ENCODE measurements at regions not wholly inside any gene's neighbourhood (a gene's known extent, or its start where the extent isn't known, plus 50 kb on each side); places are given as distances from the start of the nearest gene placed in this dataset.

DNA sequence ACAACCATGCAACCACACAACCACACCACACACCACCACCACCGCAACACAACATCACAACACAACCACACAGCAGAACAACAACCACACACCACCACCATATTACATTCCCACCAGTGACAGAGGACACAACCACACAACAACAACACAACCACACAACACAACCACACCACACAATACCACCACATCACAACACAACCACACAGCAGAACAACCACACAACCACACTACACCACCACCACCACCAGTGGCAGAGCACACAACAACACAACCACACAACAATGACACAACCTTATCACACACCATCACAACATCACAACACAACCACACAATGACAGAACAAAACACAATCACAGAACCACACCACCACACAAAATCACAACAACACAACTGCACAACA lies 313.0 kb upstream of the MYT1L start:
- Mint-ChIP-seq H3K27me3 (ENCODE audit: unreplicated experiment) (peaks cover 7% of the 10 kb centered on the region), H3K27ac (ENCODE audit: unreplicated experiment) (peak overlapping the region; percentile 14), H3K9me3 (ENCODE audit: unreplicated experiment) (peaks cover 8% of the 10 kb centered on the region), H3K4me3 (ENCODE audit: unreplicated experiment) (no peak overlapping the region), H3K36me3 (ENCODE audit: unreplicated experiment) (peaks cover 4% of the 10 kb centered on the region), H3K4me1 (ENCODE audit: low read depth, unreplicated experiment) (peaks cover 7% of the 10 kb centered on the region)
- TF ChIP-seq CTCF (IDR thresholded peaks at IDR 0.05; ENCODE audit: partially characterized antibody, unreplicated experiment): no peak
- DNase-seq: no peak

DNA sequence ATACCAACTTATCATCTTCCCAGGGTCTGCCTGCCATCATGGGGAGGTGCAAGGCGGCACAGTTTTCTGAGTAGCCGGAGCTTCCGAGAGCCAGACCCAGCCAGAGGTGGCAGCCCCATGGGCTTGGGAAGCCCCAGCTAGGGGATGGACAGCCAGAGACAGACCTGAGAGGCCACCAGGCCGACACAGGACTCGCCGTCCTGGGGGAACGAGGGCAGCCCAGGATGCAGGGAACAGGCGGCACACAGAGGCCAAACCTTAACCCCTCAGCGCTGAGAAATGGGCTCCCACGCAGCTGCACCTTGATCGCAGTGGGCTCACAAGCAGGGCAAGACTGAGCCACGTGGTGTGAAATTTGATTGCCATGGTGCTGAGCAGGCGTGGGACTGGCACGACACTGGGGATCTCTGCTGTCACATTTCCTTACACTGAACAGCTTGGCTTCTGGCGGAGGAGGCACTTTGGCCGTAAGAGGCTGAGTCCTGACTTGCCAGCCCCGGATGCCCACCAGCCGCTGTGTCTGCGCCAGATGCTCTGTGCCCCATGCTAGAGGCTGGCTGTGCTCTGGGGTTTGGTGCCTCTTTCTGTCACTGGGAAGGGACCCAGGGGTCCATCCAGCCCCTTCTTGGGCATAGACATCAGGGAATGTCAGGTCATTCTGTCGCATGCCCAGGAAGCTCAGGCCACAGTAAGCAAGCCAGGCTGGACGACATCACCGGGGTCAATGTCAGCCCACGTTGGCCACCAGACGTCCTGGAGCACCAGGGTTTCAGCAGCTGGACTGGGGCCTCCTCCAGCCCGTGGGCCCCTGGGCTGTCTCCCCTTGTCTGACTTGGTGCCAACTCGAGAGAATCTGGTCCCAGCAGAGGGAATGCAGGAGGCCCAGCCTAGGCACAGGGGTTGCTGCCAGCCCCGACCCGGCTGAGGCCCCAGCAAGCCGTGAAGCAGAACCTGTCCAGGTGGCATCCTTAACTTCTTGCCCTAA lies 312.1 kb upstream of the MYT1L start:
- no peak overlapping the region for H3K27ac Mint-ChIP-seq (ENCODE audit: unreplicated experiment)

GRCh38 chr2:2641541-2642410 lies 310.7 kb upstream of the MYT1L start:
- no peak overlapping the region for H3K27ac Mint-ChIP-seq (ENCODE audit: unreplicated experiment)
- DNase-seq: no peak
- peaks cover 8% of the 10 kb centered on the region for H3K9me3 Mint-ChIP-seq (ENCODE audit: unreplicated experiment)
- peaks cover 9% of the 10 kb centered on the region for H3K27me3 Mint-ChIP-seq (ENCODE audit: unreplicated experiment)
- no peaks in the 10 kb centered on the region for H3K36me3 Mint-ChIP-seq (ENCODE audit: unreplicated experiment)
- H3K4me3 Mint-ChIP-seq (ENCODE audit: unreplicated experiment): no peak overlapping the region
- TF ChIP-seq CTCF (IDR thresholded peaks at IDR 0.05; ENCODE audit: partially characterized antibody, unreplicated experiment): no peak
- peaks cover 15% of the 10 kb centered on the region for H3K4me1 Mint-ChIP-seq (ENCODE audit: low read depth, unreplicated experiment)

More for the DNA sequence above, 312.1 kb upstream of the MYT1L start:
- TF ChIP-seq CTCF (IDR thresholded peaks at IDR 0.05; ENCODE audit: partially characterized antibody, unreplicated experiment): no peak
- Mint-ChIP-seq H3K4me1 (ENCODE audit: low read depth, unreplicated experiment) (peaks cover 13% of the 10 kb centered on the region), H3K9me3 (ENCODE audit: unreplicated experiment) (peaks cover 8% of the 10 kb centered on the region), H3K4me3 (ENCODE audit: unreplicated experiment) (no peak overlapping the region), H3K27me3 (ENCODE audit: unreplicated experiment) (peaks cover 9% of the 10 kb centered on the region), H3K36me3 (ENCODE audit: unreplicated experiment) (peaks cover 4% of the 10 kb centered on the region)
- DNase-seq: no peak

DNA sequence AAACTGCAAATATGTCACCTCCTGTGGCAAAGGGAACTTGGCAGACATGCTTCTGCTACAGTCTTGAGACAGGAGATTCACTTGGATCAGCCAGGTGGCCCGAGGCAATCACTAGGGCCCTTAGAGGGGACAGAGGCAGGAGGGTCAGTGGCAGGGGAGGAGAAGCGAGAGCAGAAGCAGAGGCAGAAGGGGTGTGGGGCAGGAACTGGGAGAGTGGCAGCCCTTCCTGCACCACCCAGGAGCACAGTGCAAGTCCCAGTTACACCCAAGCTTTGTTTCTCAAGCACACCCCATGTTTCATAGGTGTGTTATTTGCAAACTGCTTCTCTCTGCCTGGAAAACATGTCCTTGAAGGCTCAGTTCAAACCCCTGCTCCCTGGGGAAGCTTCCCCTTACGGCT lies 309.7 kb upstream of the MYT1L start:
- no peak for DNase-seq
- Mint-ChIP-seq H3K27ac (ENCODE audit: unreplicated experiment) (no peak overlapping the region), H3K36me3 (ENCODE audit: unreplicated experiment) (no peaks in the 10 kb centered on the region), H3K4me1 (ENCODE audit: low read depth, unreplicated experiment) (peaks cover 15% of the 10 kb centered on the region), H3K4me3 (ENCODE audit: unreplicated experiment) (no peak overlapping the region), H3K27me3 (ENCODE audit: unreplicated experiment) (peaks cover 9% of the 10 kb centered on the region), H3K9me3 (ENCODE audit: unreplicated experiment) (peaks cover 5% of the 10 kb centered on the region)
- TF ChIP-seq CTCF (IDR thresholded peaks at IDR 0.05; ENCODE audit: partially characterized antibody, unreplicated experiment): no peak

Data from glutamatergic neuron (in vitro differentiated cells).